H1 (cell line): ENCODE measurements at regions not wholly inside any gene's neighbourhood (a gene's known extent, or its start where the extent isn't known, plus 50 kb on each side); places are given as distances from the start of the nearest gene placed in this dataset.

ENCODE experiments used
- BRCA1 ChIP-seq: IDR thresholded peaks from 2 replicates; pipeline ENCODE4 v1.6.1; 2012; ENCODE audit warnings: low read depth, low read length, improper control_type of control experiment
- CHD7 ChIP-seq: fragments of 300-600 bp; sonication (generic); IDR thresholded peaks from 2 replicates; pipeline ENCODE4 v1.7.1; 2012; ENCODE audit warnings: low read length, moderate library complexity, mild to moderate bottlenecking, inconsistent platforms; ENCODE audit not compliant: insufficient replicate concordance
- CREB1 ChIP-seq: IDR thresholded peaks from 2 replicates; pipeline ENCODE4 v1.6.1; 2012; ENCODE audit warnings: inconsistent platforms
- EGR1 ChIP-seq: IDR thresholded peaks from 2 replicates; pipeline ENCODE4 v1.6.1; 2011; ENCODE audit warnings: low read depth, low read length, borderline replicate concordance
- NRF1 ChIP-seq: IDR thresholded peaks from 2 replicates; pipeline ENCODE4 v1.6.1; 2011; ENCODE audit warnings: mild to moderate bottlenecking, low read depth, low read length, improper control_type of control experiment
- POLR2AphosphoS5 ChIP-seq: IDR thresholded peaks from 2 replicates; pipeline ENCODE4 v1.6.1; 2011; ENCODE audit warnings: low read depth, low read length
- RNF2 ChIP-seq: fragments of 200-900, 300-1000 bp; sonication (generic); IDR thresholded peaks from 2 replicates; pipeline ENCODE4 v1.7.1; 2016; ENCODE audit warnings: borderline replicate concordance, low read depth, mild to moderate bottlenecking, antibody characterized with exemption, low read length; ENCODE audit not compliant: poor library complexity, severe bottlenecking; ENCODE audit errors: missing control alignments
- RXRA ChIP-seq: IDR thresholded peaks from 2 replicates; pipeline ENCODE4 v1.6.1; 2011; ENCODE audit warnings: low read depth, mild to moderate bottlenecking, low read length, moderate library complexity; ENCODE audit not compliant: insufficient read depth
- SAP30 ChIP-seq: fragments of 300-600 bp; sonication (generic); IDR thresholded peaks from 2 replicates; pipeline ENCODE4 v1.7.1; 2012; ENCODE audit warnings: low read length, moderate library complexity, mild to moderate bottlenecking, inconsistent platforms; ENCODE audit not compliant: insufficient read depth, insufficient replicate concordance
- SIRT6 ChIP-seq: IDR thresholded peaks from one replicate; pipeline ENCODE4 v1.7.1; 2012; ENCODE audit warnings: low read length, inconsistent platforms
- SRF ChIP-seq: IDR thresholded peaks from 2 replicates; pipeline ENCODE4 v1.6.1; 2011; ENCODE audit warnings: mild to moderate bottlenecking, low read depth, low read length, moderate library complexity
- TEAD4 ChIP-seq: IDR thresholded peaks from 2 replicates; pipeline ENCODE4 v1.6.1; 2012; ENCODE audit warnings: low read depth, low read length, inconsistent platforms, mixed read lengths
- ZNF274 ChIP-seq: IDR thresholded peaks from 2 replicates; pipeline ENCODE4 v1.7.0; 2012; ENCODE audit warnings: low read length, borderline replicate concordance; ENCODE audit errors: extremely low read depth

- TF ChIP-seq CHD7 (no peak), RNF2 (no peak), EGR1 (no peak), CREB1 (no peak), TEAD4 (no peak), BRCA1 (no peak), SIRT6 (no peak), NRF1 (no peak), ZNF274 (no peak), SAP30 (no peak), SRF (no peak), POLR2AphosphoS5 (no peak), RXRA (no peak)
These were observed 59.8 kb upstream of the RPL34 start (continued) for GRCh38 chr4:108560616-108561015.
